ENCODE measurements at regions not wholly inside any gene's neighbourhood (a gene's known extent, or its start where the extent isn't known, plus 50 kb on each side); places are given as distances from the start of the nearest gene placed in this dataset.

GRCh38 chr3:162213196-162213595, 716.6 kb downstream of the OTOL1 start:
- no peak for DNase-seq

GRCh38 chr3:162213956-162214355, 717.3 kb downstream of the OTOL1 start:
- no peak for DNase-seq

GRCh38 chr3:162217647-162218046, 721.0 kb downstream of the OTOL1 start:
- DNase-seq, result no peak

GRCh38 chr3:162218479-162218878, 721.9 kb downstream of the OTOL1 start:
- no peak for DNase-seq

GRCh38 chr3:162224746-162225145, 728.1 kb downstream of the OTOL1 start:
- no peak for DNase-seq

GRCh38 chr3:162236949-162237348, 740.3 kb downstream of the OTOL1 start:
- DNase-seq, result no peak

- no peak for DNase-seq
Measured at GRCh38 chr3:162250782-162251181, 754.2 kb downstream of the OTOL1 start.

- DNase-seq, result no peak
Measured at GRCh38 chr3:162262129-162262528, 765.5 kb downstream of the OTOL1 start.

- DNase-seq, result no peak
Measured at GRCh38 chr3:162263596-162263995, 767.0 kb downstream of the OTOL1 start.

- no peak for DNase-seq
Measured at GRCh38 chr3:162269636-162270458, 773.2 kb downstream of the OTOL1 start.

- DNase-seq, result no peak
Measured at GRCh38 chr3:162274070-162274469, 777.5 kb downstream of the OTOL1 start.

GRCh38 chr3:162278834-162279233, 782.2 kb downstream of the OTOL1 start:
- DNase-seq, result no peak

- no peak for DNase-seq
Measured at GRCh38 chr3:162285259-162285658, 788.7 kb downstream of the OTOL1 start.

- no peak for DNase-seq
Measured at GRCh38 chr3:162287600-162287999, 791.0 kb downstream of the OTOL1 start.

GRCh38 chr3:162292409-162292808, 795.8 kb downstream of the OTOL1 start:
- DNase-seq, result no peak

- DNase-seq, result no peak
Measured at GRCh38 chr3:162295323-162295983, 798.8 kb downstream of the OTOL1 start.

- DNase-seq, result no peak
Measured at GRCh38 chr3:162302983-162303624, 806.5 kb downstream of the OTOL1 start.

- DNase-seq, result no peak
Measured at GRCh38 chr3:162317046-162317445, 820.4 kb downstream of the OTOL1 start.

- DNase-seq, result no peak
Measured at GRCh38 chr3:162328649-162329048, 832.0 kb downstream of the OTOL1 start.

GRCh38 chr3:162329514-162329913, 832.9 kb downstream of the OTOL1 start:
- no peak for DNase-seq

- no peak for DNase-seq
Measured at GRCh38 chr3:162332344-162332743, 835.7 kb downstream of the OTOL1 start.

- no peak for DNase-seq
Measured at GRCh38 chr3:162334537-162334936, 837.9 kb downstream of the OTOL1 start.

- DNase-seq, result no peak
Measured at GRCh38 chr3:162337630-162338029, 841.0 kb downstream of the OTOL1 start.

- DNase-seq, result no peak
Measured at GRCh38 chr3:162338514-162338913, 841.9 kb downstream of the OTOL1 start.

All from suppressor macrophage treated with lipopolysaccharide for 1 hour (primary cell).